Thyroid gland (tissue), 4 donors: ENCODE measurements at regions not wholly inside any gene's neighbourhood (a gene's known extent, or its start where the extent isn't known, plus 50 kb on each side); places are given as distances from the start of the nearest gene placed in this dataset.

Experiments
- DNase-seq, 2 donors: peaks; one replicate each; pipeline ENCODE4 v3.0.0-alpha.2; 2019
- H3K27ac ChIP-seq, 3 donors: fragments of 200-600 bp; sonication (generic); 1 replicate in 2 of 3; 2 replicates in 1 of 3; pipeline ENCODE4 v1.5.1; 2016 to 2019; ENCODE audit warnings: mild to moderate bottlenecking in 1 of 3, moderate library complexity in 1 of 3
- H3K27me3 ChIP-seq: fragments of 200-600 bp; sonication (generic); one replicate; pipeline ENCODE4 v1.5.1; 2019
- H3K36me3 ChIP-seq, 2 donors: fragments of 200-600 bp; sonication (generic); one replicate each; pipeline ENCODE4 v1.5.1; 2016 to 2019
- H3K4me1 ChIP-seq, 2 donors: fragments of 200-600 bp; sonication (generic); one replicate each; pipeline ENCODE4 v1.5.1; 2017 to 2019
- H3K4me3 ChIP-seq, 3 donors: fragments of 200-600 bp; sonication (generic); replicated peaks in 1 of 3; 1 replicate in 2 of 3; 2 replicates in 1 of 3; pipeline ENCODE4 v1.5.1; 2016; ENCODE audit warnings: mild to moderate bottlenecking in 1 of 3
- H3K9me3 ChIP-seq: fragments of 200-600 bp; sonication (generic); one replicate; pipeline ENCODE4 v1.5.1; 2017
- CTCF ChIP-seq, 6 experiments: fragments of 200-600 bp in 3 of 6; fragments of 450-650 bp in 3 of 6; sonication (generic) in 3 of 6; IDR thresholded peaks; one replicate each; pipeline ENCODE4 v1.5.1; 2016 to 2019; ENCODE audit warnings: antibody characterized with exemption in 6 of 6, mild to moderate bottlenecking in 2 of 6, inconsistent platforms in 1 of 6, moderate library complexity in 1 of 6
- POLR2A ChIP-seq, 2 donors: fragments of 450-650 bp; IDR thresholded peaks; one replicate each; pipeline ENCODE4 v1.6.1; 2017; ENCODE audit warnings: antibody characterized with exemption in 2 of 2, mild to moderate bottlenecking in 2 of 2, moderate library complexity in 1 of 2
- WGBS, 2 donors: methylation state at CpG; one replicate each; pipeline ENCODE4 v1.1.5; 2017; 5-methylcytosine and 5-hydroxymethylcytosine counted together
- intact Hi-C: fragments of 100-400 bp; cut with DNase I; formaldehyde crosslinking; loops from one replicate; pipeline ENCODE4 v1.15.1; 2023

GRCh38 chr19:27975419-27976005 is 1237.4 kb downstream of the UQCRFS1 start:
- H3K27me3 ChIP-seq, result no peaks in the 10 kb centered on the region
- intact Hi-C loops, result no loop called here
- TF ChIP-seq CTCF (IDR thresholded peaks at IDR 0.05), result no peak
- no peak for TF ChIP-seq POLR2A (IDR thresholded peaks at IDR 0.05)
- WGBS, 2 donors, result 75 to 78% methylated on average over 5 of the region's 5 CpGs
- no peak overlapping the region for H3K4me3 ChIP-seq
- no peaks in the 10 kb centered on the region for H3K9me3 ChIP-seq
- H3K36me3 ChIP-seq, result no peaks in the 10 kb centered on the region
- no peak for DNase-seq
- no peak overlapping the region for H3K27ac ChIP-seq
- no peaks in the 10 kb centered on the region for H3K4me1 ChIP-seq

GRCh38 chr19:27974082-27974513 is 1238.9 kb downstream of the UQCRFS1 start:
- H3K4me1 ChIP-seq, result no peaks in the 10 kb centered on the region
- no peaks in the 10 kb centered on the region for H3K9me3 ChIP-seq
- WGBS, 2 donors, result 23 to 30% methylated on average over 2 of the region's 2 CpGs
- no peak for DNase-seq
- H3K27me3 ChIP-seq, result no peaks in the 10 kb centered on the region
- no peaks in the 10 kb centered on the region for H3K36me3 ChIP-seq
- TF ChIP-seq POLR2A (IDR thresholded peaks at IDR 0.05), result no peak
- TF ChIP-seq CTCF (IDR thresholded peaks at IDR 0.05), result peak in 2 of 6 experiments; percentile 8 to 18
- H3K4me3 ChIP-seq, result no peak overlapping the region
- intact Hi-C loops, result no loop called here
- no peak overlapping the region for H3K27ac ChIP-seq

GRCh38 chr19:27972291-27973040 is 1240.5 kb downstream of the UQCRFS1 start:
- Histone ChIP-seq H3K4me1 (no peaks in the 10 kb centered on the region), H3K36me3 (no peaks in the 10 kb centered on the region), H3K27ac (no peak overlapping the region), H3K27me3 (no peaks in the 10 kb centered on the region), H3K9me3 (no peaks in the 10 kb centered on the region), H3K4me3 (no peak overlapping the region)
- WGBS, 2 donors, result 46 to 51% methylated on average over 5 of the region's 5 CpGs
- TF ChIP-seq POLR2A (IDR thresholded peaks at IDR 0.05), result no peak
- intact Hi-C loops, result no loop called here
- DNase-seq, result no peak

GRCh38 chr19:27971869-27972268 is 1241.1 kb downstream of the UQCRFS1 start:
- no peak overlapping the region for H3K4me3 ChIP-seq
- DNase-seq, result no peak
- no peaks in the 10 kb centered on the region for H3K27me3 ChIP-seq
- H3K36me3 ChIP-seq, result no peaks in the 10 kb centered on the region
- H3K9me3 ChIP-seq, result no peaks in the 10 kb centered on the region
- TF ChIP-seq CTCF (IDR thresholded peaks at IDR 0.05), result no peak
- TF ChIP-seq POLR2A (IDR thresholded peaks at IDR 0.05), result no peak
- WGBS, 2 donors, result 57 to 63% methylated on average over 2 of the region's 2 CpGs
- H3K27ac ChIP-seq, result no peak overlapping the region
- no peaks in the 10 kb centered on the region for H3K4me1 ChIP-seq
- intact Hi-C loops, result no loop called here

GRCh38 chr19:27971071-27971470 is 1241.9 kb downstream of the UQCRFS1 start:
- DNase-seq, result no peak
- H3K9me3 ChIP-seq, result no peaks in the 10 kb centered on the region
- H3K27me3 ChIP-seq, result no peaks in the 10 kb centered on the region
- no peak overlapping the region for H3K4me3 ChIP-seq
- 54 to 55% methylated on average over 5 of the region's 5 CpGs for WGBS, 2 donors
- no peaks in the 10 kb centered on the region for H3K36me3 ChIP-seq
- no peak overlapping the region for H3K27ac ChIP-seq
- intact Hi-C loops, result no loop called here
- no peak for TF ChIP-seq POLR2A (IDR thresholded peaks at IDR 0.05)
- no peak for TF ChIP-seq CTCF (IDR thresholded peaks at IDR 0.05)
- H3K4me1 ChIP-seq, result no peaks in the 10 kb centered on the region
